ENCODE measurements at regions not wholly inside any gene's neighbourhood (a gene's known extent, or its start where the extent isn't known, plus 50 kb on each side); places are given as distances from the start of the nearest gene placed in this dataset.

DNA sequence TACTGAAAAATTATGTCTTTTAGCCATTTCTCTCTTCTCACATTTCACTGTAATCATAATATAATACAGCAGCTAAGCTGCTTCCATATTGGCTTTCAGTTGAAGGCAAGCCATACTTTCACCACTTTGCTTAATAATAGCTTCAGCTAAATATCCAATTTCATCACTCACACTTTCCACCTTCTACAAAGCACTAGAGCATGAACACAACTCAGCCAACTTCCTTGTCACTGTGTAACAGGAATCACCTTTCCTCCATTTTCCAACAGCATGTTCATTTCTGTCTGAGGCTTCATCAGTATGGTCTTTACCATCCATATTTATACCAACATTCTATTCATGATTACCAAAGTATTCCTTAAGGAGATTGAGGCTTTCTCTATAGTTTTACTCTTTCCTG, 219.8 kb upstream of the CTSO start:
- no peaks in the 10 kb centered on the region for H3K36me3 Mint-ChIP-seq (ENCODE audit: low read depth)

DNA sequence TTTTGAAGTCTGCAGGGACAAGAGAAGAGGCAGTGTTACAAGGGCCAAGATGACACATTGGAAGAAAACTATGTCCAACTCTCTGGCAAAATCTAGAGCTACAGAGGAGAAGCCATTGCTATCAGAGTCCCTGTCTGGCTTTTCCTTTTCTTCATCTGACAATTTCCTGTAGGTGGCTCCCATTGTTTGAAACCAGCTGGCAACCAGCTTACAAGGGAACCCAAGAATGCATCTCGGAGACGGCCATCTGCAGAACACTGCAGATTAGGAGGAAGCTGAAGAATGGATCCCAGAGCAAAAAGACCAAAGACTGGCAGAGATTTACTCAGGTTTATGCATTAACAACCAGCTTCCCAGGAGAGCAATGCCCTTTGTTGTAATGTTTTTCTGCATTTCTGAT, 216.2 kb upstream of the CTSO start:
- Mint-ChIP-seq H3K27ac (peak overlapping the region; percentile 54), H3K36me3 (ENCODE audit: low read depth) (no peaks in the 10 kb centered on the region), H3K4me1 (peaks cover 10% of the 10 kb centered on the region), H3K27me3 (ENCODE audit: insufficient read depth) (no peaks in the 10 kb centered on the region), H3K9me3 (no peaks in the 10 kb centered on the region), H3K4me3 (no peak overlapping the region)
- H3K9ac ChIP-seq (ENCODE audit: extremely low read depth, low read length, poor library complexity, severe bottlenecking) = no peak overlapping the region
- H3K27me3 ChIP-seq (ENCODE audit: control insufficient read depth, insufficient read depth, low read length, poor library complexity, severe bottlenecking) = no peaks in the 10 kb centered on the region
- H3K4me1 ChIP-seq (ENCODE audit: control insufficient read depth, insufficient read depth, low read length) = no peaks in the 10 kb centered on the region
- DNase-seq = peak; percentile 62
- H3K27ac ChIP-seq (ENCODE audit: low read depth, low read length) = no peak overlapping the region
- no peak overlapping the region for H3K4me3 ChIP-seq (ENCODE audit: low read length)
- 75% methylated on average over 2 of the region's 2 CpGs for WGBS, 2 experiments (ENCODE audit: insufficient coverage in 1 of 2, insufficient read length in 1 of 2)
- peak; percentile 29 for TF ChIP-seq CTCF (conservative IDR thresholded peaks at IDR 0.05)
- H3K9me3 ChIP-seq (ENCODE audit: control insufficient read depth, low read length) = no peaks in the 10 kb centered on the region
- H3K36me3 ChIP-seq (ENCODE audit: control insufficient read depth, insufficient read depth, low read length) = no peaks in the 10 kb centered on the region

More for the DNA sequence above, 219.8 kb upstream of the CTSO start:
- no peak overlapping the region for H3K4me3 ChIP-seq (ENCODE audit: low read length)
- no peaks in the 10 kb centered on the region for H3K27me3 Mint-ChIP-seq (ENCODE audit: insufficient read depth)
- TF ChIP-seq CTCF (conservative IDR thresholded peaks at IDR 0.05) = no peak
- H3K4me3 Mint-ChIP-seq = no peak overlapping the region
- H3K27me3 ChIP-seq (ENCODE audit: control insufficient read depth, insufficient read depth, low read length, poor library complexity, severe bottlenecking) = no peaks in the 10 kb centered on the region
- H3K27ac Mint-ChIP-seq = no peak overlapping the region
- no peaks in the 10 kb centered on the region for H3K4me1 ChIP-seq (ENCODE audit: control insufficient read depth, insufficient read depth, low read length)
- peaks cover 13% of the 10 kb centered on the region for H3K4me1 Mint-ChIP-seq
- no peaks in the 10 kb centered on the region for H3K9me3 ChIP-seq (ENCODE audit: control insufficient read depth, low read length)
- no peak for DNase-seq
- no peaks in the 10 kb centered on the region for H3K9me3 Mint-ChIP-seq
- no peaks in the 10 kb centered on the region for H3K36me3 ChIP-seq (ENCODE audit: control insufficient read depth, insufficient read depth, low read length)
- H3K27ac ChIP-seq (ENCODE audit: low read depth, low read length) = no peak overlapping the region
- no peak overlapping the region for H3K9ac ChIP-seq (ENCODE audit: extremely low read depth, low read length, poor library complexity, severe bottlenecking)

DNA sequence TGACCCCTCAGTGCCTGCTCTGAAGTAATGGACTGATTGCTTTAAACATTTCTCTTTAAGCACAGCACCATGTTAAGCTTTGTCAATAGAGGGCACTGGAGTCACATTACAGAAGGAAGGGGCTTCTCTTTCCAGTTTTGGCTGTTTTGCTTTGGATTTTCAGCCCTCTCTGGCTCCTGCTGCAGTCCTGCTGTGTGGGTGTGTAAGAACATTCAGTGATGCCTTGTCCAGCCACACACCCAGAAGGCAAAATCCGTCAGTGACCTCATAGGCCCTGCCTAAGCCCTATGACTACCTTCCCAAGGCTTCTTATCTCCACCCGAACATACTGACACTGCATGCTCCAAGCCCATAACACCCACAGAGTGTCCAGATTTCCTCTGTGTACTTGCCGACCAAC, 215.3 kb upstream of the CTSO start:
- Histone ChIP-seq H3K4me3 (ENCODE audit: low read length) (no peak overlapping the region), H3K4me1 (ENCODE audit: control insufficient read depth, insufficient read depth, low read length) (no peaks in the 10 kb centered on the region), H3K9ac (ENCODE audit: extremely low read depth, low read length, poor library complexity, severe bottlenecking) (no peak overlapping the region), H3K27ac (ENCODE audit: low read depth, low read length) (no peak overlapping the region), H3K9me3 (ENCODE audit: control insufficient read depth, low read length) (no peaks in the 10 kb centered on the region), H3K27me3 (ENCODE audit: control insufficient read depth, insufficient read depth, low read length, poor library complexity, severe bottlenecking) (no peaks in the 10 kb centered on the region), H3K36me3 (ENCODE audit: control insufficient read depth, insufficient read depth, low read length) (no peaks in the 10 kb centered on the region)
- TF ChIP-seq CTCF (conservative IDR thresholded peaks at IDR 0.05) = peak; percentile 80
- H3K4me1 Mint-ChIP-seq = peaks cover 10% of the 10 kb centered on the region
- H3K4me3 Mint-ChIP-seq = no peak overlapping the region
- H3K27ac Mint-ChIP-seq = no peak overlapping the region
- peak; percentile 67 for DNase-seq
- no peaks in the 10 kb centered on the region for H3K9me3 Mint-ChIP-seq
- H3K36me3 Mint-ChIP-seq (ENCODE audit: low read depth) = no peaks in the 10 kb centered on the region
- WGBS, 2 experiments (ENCODE audit: insufficient coverage in 1 of 2, insufficient read length in 1 of 2) = 75% methylated on average over 3 of the region's 3 CpGs; no CpG with 5 or more reads in 1 of the 2 experiments
- H3K27me3 Mint-ChIP-seq (ENCODE audit: insufficient read depth) = no peaks in the 10 kb centered on the region
